ENCODE measurements at regions not wholly inside any gene's neighbourhood (a gene's known extent, or its start where the extent isn't known, plus 50 kb on each side); places are given as distances from the start of the nearest gene placed in this dataset.
"Not testable (repeated sequence)": the region's sequence is repeated elsewhere in the genome, so short reads cannot be mapped to it uniquely, and the experiment has no call there.

DNA sequence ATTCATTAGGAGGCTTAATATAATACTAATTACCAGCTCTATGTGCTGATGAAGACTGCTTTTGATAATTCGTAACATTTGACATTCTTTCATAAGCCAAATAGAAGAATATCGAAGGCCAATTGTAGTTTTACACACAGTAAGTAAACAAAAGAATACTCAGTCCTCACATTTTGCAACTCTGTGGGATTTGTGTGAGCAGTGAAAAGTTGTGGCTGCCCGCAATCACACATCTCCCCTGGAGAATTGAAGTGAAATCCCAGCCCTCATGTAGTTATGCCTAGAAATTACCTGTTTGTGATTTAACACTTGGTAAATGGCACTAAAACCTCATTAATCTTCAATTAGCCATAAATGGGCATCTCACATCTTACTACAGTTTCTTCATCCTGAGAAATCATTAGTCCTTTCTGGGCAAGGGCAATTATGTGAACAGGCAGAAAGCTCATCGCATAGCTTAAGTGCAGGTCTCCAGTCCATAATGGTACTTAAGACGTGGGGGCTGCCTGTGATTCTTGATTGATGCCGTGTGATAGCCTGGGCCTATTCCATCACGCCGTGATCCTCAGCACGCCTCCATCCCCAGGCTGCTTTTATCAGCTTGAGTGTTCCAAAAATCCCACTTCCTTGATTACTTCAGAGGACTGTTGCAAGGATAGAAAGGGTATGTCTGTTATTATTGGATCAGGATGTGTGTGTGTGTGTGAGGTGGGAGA is 97.9 kb upstream of the METTL14 start:
- H3K9me3 Mint-ChIP-seq = peaks cover 0 to 2% (median 0%) of the 10 kb centered on the region in 5 donors
- H3K27ac Mint-ChIP-seq = peak overlapping the region in 1 of 8 donors; percentile 15
- peaks cover 6% of the 10 kb centered on the region for H3K4me1 ChIP-seq (ENCODE audit: insufficient read depth, low read length)
- H3K27ac ChIP-seq (ENCODE audit: low read depth, low read length) = no peak overlapping the region
- H3K27me3 Mint-ChIP-seq = peaks cover 16 to 27% of the 10 kb centered on the region in 2 donors
- peaks cover 9 to 16% (median 15%) of the 10 kb centered on the region in 3 donors for H3K4me1 Mint-ChIP-seq
- ChIA-PET POLR2A (no interaction called here), CTCF (no interaction called here)
- DNase-seq = no peak
- H3K9me3 ChIP-seq (ENCODE audit: low read length) = no peaks in the 10 kb centered on the region
- peaks cover 0 to 4% (median under 1%) of the 10 kb centered on the region in 3 donors for H3K36me3 Mint-ChIP-seq
- H3K4me3 Mint-ChIP-seq = no peak overlapping the region
- H3K4me3 ChIP-seq (ENCODE audit: low read length) = no peak overlapping the region
- no peaks in the 10 kb centered on the region for H3K36me3 ChIP-seq (ENCODE audit: insufficient read depth, low read length)
- H3K27me3 ChIP-seq (ENCODE audit: insufficient read depth, low read length, poor library complexity, severe bottlenecking) = no peaks in the 10 kb centered on the region

DNA sequence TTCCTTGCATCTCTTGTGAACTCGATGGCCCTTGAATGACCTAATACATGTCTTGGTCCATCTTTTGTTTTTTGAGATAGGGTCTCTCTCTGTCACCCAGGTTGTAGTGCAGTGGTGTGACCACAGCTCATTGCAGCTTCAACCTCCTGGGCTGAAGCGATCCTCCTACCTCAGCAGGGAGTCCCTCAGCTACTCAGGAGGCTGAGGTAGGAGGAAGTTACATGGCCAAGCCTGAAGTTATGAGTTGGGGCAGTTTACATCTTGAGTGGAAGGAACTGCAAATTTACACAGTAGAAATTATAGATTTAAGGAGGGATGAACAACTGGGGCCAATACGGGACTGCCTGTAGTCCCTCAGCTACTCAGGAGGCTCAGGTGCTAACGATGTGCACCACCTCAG is 97.2 kb upstream of the METTL14 start:
- Histone ChIP-seq H3K27me3 (ENCODE audit: insufficient read depth, low read length, poor library complexity, severe bottlenecking) (no peaks in the 10 kb centered on the region), H3K4me3 (ENCODE audit: low read length) (no peak overlapping the region), H3K4me1 (ENCODE audit: insufficient read depth, low read length) (peaks cover 6% of the 10 kb centered on the region), H3K9me3 (ENCODE audit: low read length) (no peaks in the 10 kb centered on the region), H3K36me3 (ENCODE audit: insufficient read depth, low read length) (no peaks in the 10 kb centered on the region), H3K27ac (ENCODE audit: low read depth, low read length) (no peak overlapping the region)
- peak overlapping the region in 1 of 8 donors; percentile 15 for H3K27ac Mint-ChIP-seq
- DNase-seq = no peak
- peaks cover 0 to 2% (median 0%) of the 10 kb centered on the region in 5 donors for H3K9me3 Mint-ChIP-seq
- ChIA-PET POLR2A (no interaction called here), CTCF (no interaction called here)
- H3K27me3 Mint-ChIP-seq = peaks cover 16 to 22% of the 10 kb centered on the region in 2 donors
- peaks cover 0 to 4% (median 0%) of the 10 kb centered on the region in 3 donors for H3K36me3 Mint-ChIP-seq
- peaks cover 9 to 16% (median 15%) of the 10 kb centered on the region in 3 donors for H3K4me1 Mint-ChIP-seq
- H3K4me3 Mint-ChIP-seq = peak overlapping the region in 1 of 7 donors; percentile 37

DNA sequence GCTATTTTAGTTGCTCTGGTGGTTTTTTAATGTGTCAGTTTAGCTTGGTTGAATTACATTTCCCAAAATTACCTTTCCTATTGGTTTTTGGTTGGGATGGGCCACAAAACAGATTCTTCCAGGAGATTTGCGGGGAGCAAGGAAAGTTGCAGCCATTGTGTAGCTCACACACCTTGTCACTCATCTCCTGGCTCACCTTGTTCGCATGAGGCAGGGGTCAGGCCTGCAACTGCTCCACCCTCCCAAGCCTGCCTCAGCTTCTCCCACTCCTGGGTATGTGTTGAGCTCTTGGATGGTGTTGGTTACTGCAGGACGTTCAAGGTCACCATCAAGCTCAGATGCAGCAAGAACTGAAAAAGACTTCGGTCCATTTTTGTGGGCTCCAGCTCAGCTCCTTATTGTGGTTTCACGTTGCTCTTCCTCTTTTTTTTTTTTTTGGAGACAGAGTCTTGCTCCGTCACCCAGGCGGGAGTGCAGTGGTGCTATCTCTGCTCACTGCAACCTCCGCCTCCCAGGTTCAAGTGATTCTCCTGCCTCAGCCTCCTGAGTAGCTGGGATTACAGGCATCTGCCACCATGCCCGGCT is 95.6 kb upstream of the METTL14 start:
- Histone ChIP-seq H3K27ac (ENCODE audit: low read depth, low read length) (no peak overlapping the region), H3K9me3 (ENCODE audit: low read length) (no peaks in the 10 kb centered on the region), H3K27me3 (ENCODE audit: insufficient read depth, low read length, poor library complexity, severe bottlenecking) (no peaks in the 10 kb centered on the region), H3K4me1 (ENCODE audit: insufficient read depth, low read length) (peaks cover 6% of the 10 kb centered on the region), H3K4me3 (ENCODE audit: low read length) (no peak overlapping the region), H3K36me3 (ENCODE audit: insufficient read depth, low read length) (no peaks in the 10 kb centered on the region)
- Mint-ChIP-seq H3K36me3 (peaks cover 0 to 4% (median 0%) of the 10 kb centered on the region in 3 donors), H3K27ac (peak overlapping the region in 1 of 8 donors; percentile 57), H3K4me3 (peak overlapping the region in 2 of 7 donors; percentile 23 to 45), H3K4me1 (peaks cover 9 to 16% (median 15%) of the 10 kb centered on the region in 3 donors), H3K9me3 (peaks cover 0 to 2% (median 0%) of the 10 kb centered on the region in 5 donors), H3K27me3 (peaks cover 8 to 11% of the 10 kb centered on the region in 2 donors)
- DNase-seq = no peak
- CTCF ChIA-PET = no interaction called here
- POLR2A ChIA-PET = no interaction called here

DNA sequence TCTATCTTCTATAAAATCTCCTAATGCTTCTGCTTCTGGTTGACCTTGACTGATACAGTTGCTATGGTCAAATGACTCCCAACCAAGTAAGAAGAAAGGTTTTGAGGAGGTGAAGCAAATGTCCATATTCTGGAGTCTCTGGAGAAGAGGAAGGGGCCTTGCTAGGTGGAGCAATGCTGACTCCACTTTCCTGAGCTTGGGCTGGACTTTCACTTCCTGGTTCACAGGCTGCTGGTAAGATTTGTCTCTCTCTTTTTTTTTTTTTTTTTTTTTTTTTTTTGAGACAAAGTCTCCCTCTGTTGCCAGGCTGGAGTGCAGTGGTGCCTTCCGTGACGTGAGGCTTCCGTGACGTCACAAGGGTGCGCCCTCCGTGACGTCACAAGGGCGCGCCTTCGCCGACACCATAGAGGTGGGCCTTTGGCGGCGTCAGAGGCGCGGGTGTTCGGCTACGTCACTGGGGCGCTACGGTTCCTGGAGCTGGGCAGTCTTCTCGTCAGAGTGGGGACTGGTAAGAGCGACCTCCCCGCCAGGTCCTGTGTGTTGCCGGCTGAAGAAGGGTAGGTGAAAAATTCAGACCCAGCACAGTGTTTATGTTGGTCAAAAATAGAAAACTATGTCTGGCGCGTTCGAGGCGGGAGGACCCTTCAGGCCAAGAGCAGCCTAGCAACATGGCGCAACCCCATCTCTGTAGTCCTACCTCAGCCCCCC is 93.7 kb upstream of the METTL14 start:
- not testable (repeated sequence) for H3K4me1 ChIP-seq (ENCODE audit: insufficient read depth, low read length); H3K36me3 ChIP-seq (ENCODE audit: insufficient read depth, low read length); H3K36me3 Mint-ChIP-seq; H3K27me3 Mint-ChIP-seq; H3K9me3 Mint-ChIP-seq; H3K27me3 ChIP-seq (ENCODE audit: insufficient read depth, low read length, poor library complexity, severe bottlenecking); H3K9me3 ChIP-seq (ENCODE audit: low read length)
- DNase-seq = peak; percentile 89 to 96 (median 95)
- Mint-ChIP-seq H3K4me3 (peak overlapping the region; percentile 91 to 98 (median 97)), H3K27ac (peak overlapping the region; percentile 94 to 100 (median 99)), H3K4me1 (peaks cover 9 to 16% (median 15%) of the 10 kb centered on the region in 3 donors)
- ChIA-PET POLR2A (interaction anchor here (0.6 kb wide), 1 partner anchor 103 kb away, joined by 3 read pairs; no protein-coding TSS in a partner anchor), CTCF (interaction anchor here (1.2 kb wide), 1 partner anchor 93 kb away, joined by 3 read pairs; no protein-coding TSS in a partner anchor)
- H3K4me3 ChIP-seq (ENCODE audit: low read length) = peak overlapping the region; percentile 64
- H3K27ac ChIP-seq (ENCODE audit: low read depth, low read length) = peak overlapping the region; percentile 83

DNA sequence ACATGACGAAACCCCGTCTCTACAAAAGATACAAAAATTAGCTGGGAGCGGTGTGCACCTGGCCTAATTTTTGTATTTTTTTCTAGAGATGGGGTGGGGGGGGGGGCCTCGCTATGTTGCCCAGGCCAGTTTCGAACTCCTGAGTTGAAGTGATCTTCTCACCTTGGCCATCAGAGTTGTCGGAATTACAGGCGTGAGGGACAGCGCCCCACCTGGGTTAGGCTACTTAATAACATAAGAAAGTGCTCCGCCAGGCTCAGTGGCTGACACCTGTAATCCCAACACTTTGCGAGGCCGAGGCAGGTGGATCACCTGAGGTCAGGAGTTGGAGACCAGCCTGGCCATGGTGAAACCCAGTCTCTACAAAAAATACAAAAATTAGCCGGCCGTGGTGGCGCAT is 92.9 kb upstream of the METTL14 start:
- DNase-seq; POLR2A ChIA-PET; H3K9me3 Mint-ChIP-seq; H3K4me1 ChIP-seq (ENCODE audit: insufficient read depth, low read length); H3K27me3 ChIP-seq (ENCODE audit: insufficient read depth, low read length, poor library complexity, severe bottlenecking); H3K36me3 Mint-ChIP-seq; H3K27me3 Mint-ChIP-seq; H3K36me3 ChIP-seq (ENCODE audit: insufficient read depth, low read length); H3K9me3 ChIP-seq (ENCODE audit: low read length): not testable (repeated sequence)
- peaks cover 9 to 16% (median 15%) of the 10 kb centered on the region in 3 donors for H3K4me1 Mint-ChIP-seq
- peak overlapping the region; percentile 83 for H3K27ac ChIP-seq (ENCODE audit: low read depth, low read length)
- peak overlapping the region in 5 of 8 donors; percentile 97 to 100 (median 99) for H3K27ac Mint-ChIP-seq
- H3K4me3 ChIP-seq (ENCODE audit: low read length) = peak overlapping the region; percentile 64
- peak overlapping the region in 5 of 7 donors; percentile 32 to 98 (median 97) for H3K4me3 Mint-ChIP-seq
- CTCF ChIA-PET = interaction anchor here (1.2 kb wide), 1 partner anchor 92 kb away, joined by 3 read pairs; no protein-coding TSS in a partner anchor

DNA sequence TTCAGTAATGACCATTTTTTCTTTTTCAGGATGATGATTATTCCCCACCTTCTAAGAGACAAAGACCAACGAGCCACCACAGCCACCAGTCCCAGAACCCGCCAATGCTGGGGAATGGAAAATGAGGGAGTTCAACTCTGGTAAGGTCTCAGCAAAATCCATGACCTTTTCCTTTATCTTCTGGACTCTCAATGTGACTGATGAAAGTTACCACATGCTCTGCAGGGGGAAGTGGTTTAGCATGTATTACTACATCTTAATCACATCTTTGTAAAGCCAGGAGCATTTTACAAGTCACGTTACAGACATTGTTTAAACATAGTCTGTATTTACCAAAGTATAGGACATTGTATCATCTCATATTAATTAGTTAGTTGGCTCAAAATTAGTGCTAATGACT is 89.3 kb upstream of the METTL14 start:
- H3K9me3 ChIP-seq (ENCODE audit: low read length); DNase-seq; CTCF ChIA-PET; H3K4me3 ChIP-seq (ENCODE audit: low read length); H3K27me3 Mint-ChIP-seq; H3K4me1 ChIP-seq (ENCODE audit: insufficient read depth, low read length); H3K36me3 ChIP-seq (ENCODE audit: insufficient read depth, low read length); H3K27ac Mint-ChIP-seq; H3K4me3 Mint-ChIP-seq; H3K27me3 ChIP-seq (ENCODE audit: insufficient read depth, low read length, poor library complexity, severe bottlenecking); H3K27ac ChIP-seq (ENCODE audit: low read depth, low read length); H3K9me3 Mint-ChIP-seq; POLR2A ChIA-PET: not testable (repeated sequence)
- Mint-ChIP-seq H3K4me1 (peaks cover 9 to 11% (median 11%) of the 10 kb centered on the region in 3 donors), H3K36me3 (peaks cover 0 to 20% (median 2%) of the 10 kb centered on the region in 3 donors)

DNA sequence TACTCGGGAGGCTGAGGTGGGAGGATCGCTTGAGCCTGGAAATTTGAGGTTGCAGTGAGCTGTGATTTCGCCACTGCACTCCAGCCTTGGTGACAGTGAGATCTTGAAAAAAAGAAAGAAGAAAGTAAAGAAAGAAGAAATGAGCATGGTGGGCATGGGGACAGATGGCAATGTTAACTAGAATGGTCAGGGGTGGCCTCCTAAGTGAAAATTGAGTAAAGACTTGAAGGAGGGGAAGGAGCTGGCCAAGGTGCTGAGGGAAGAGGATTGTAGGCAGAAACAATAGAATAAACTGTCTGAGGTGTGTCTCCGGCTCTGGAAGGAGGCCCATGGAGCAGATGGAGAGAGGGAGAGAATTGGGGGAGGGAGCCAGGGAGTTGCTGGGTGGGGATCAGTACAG is 60.1 kb upstream of the METTL14 start:
- H3K36me3 Mint-ChIP-seq = peaks cover 0 to 15% (median 4%) of the 10 kb centered on the region in 3 donors
- H3K27me3 Mint-ChIP-seq; H3K36me3 ChIP-seq (ENCODE audit: insufficient read depth, low read length); H3K9me3 Mint-ChIP-seq; CTCF ChIA-PET; H3K4me1 ChIP-seq (ENCODE audit: insufficient read depth, low read length); H3K4me3 Mint-ChIP-seq; POLR2A ChIA-PET; H3K27ac ChIP-seq (ENCODE audit: low read depth, low read length); H3K9me3 ChIP-seq (ENCODE audit: low read length); DNase-seq; H3K27me3 ChIP-seq (ENCODE audit: insufficient read depth, low read length, poor library complexity, severe bottlenecking); H3K4me1 Mint-ChIP-seq; H3K4me3 ChIP-seq (ENCODE audit: low read length); H3K27ac Mint-ChIP-seq: not testable (repeated sequence)

DNA sequence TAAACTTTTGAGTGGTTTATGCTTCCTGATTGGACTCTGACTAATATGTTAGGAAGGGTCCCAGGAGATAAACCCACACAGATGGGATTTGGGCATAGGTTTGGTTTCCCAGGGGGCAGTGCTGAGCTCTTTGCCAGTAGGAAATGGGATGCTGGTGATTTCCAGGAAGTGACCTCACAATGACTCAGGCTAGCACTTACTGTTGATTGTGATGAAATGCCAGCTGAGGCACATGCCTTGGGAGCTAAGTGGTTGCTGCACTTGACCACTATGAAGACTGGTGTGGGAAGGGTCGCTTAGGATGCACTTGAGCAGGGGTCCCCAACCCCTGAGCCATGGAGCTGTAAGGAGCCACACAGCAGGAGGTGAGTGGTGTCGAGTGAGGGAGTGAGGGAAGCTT is 55.5 kb upstream of the METTL14 start:
- H3K27me3 Mint-ChIP-seq; CTCF ChIA-PET; H3K27me3 ChIP-seq (ENCODE audit: insufficient read depth, low read length, poor library complexity, severe bottlenecking); H3K9me3 ChIP-seq (ENCODE audit: low read length); H3K9me3 Mint-ChIP-seq; H3K4me1 ChIP-seq (ENCODE audit: insufficient read depth, low read length); H3K4me1 Mint-ChIP-seq; H3K36me3 ChIP-seq (ENCODE audit: insufficient read depth, low read length); POLR2A ChIA-PET; H3K27ac ChIP-seq (ENCODE audit: low read depth, low read length); DNase-seq; H3K4me3 ChIP-seq (ENCODE audit: low read length); H3K4me3 Mint-ChIP-seq: not testable (repeated sequence)
- Mint-ChIP-seq H3K36me3 (peaks cover 0 to 33% (median 15%) of the 10 kb centered on the region in 3 donors), H3K27ac (peak overlapping the region in 1 of 8 donors; percentile 33)
